Right lobe of liver (tissue), 6 donors: ENCODE measurements at regions not wholly inside any gene's neighbourhood (a gene's known extent, or its start where the extent isn't known, plus 50 kb on each side); places are given as distances from the start of the nearest gene placed in this dataset.

ENCODE experiments used
- ATAC-seq, 4 donors: fragments of 200-7000 bp; cut with Tn5 transposase; one replicate each; pipeline ENCODE4 v1.9.1; 2020; ENCODE audit warnings: mild to moderate bottlenecking in 4 of 4, moderate library complexity in 4 of 4
- DNase-seq, 3 donors: peaks; one replicate each; pipeline ENCODE4 v3.0.0-alpha.2; 2020
- H3K27ac ChIP-seq, 3 donors: fragments of 200-600 bp; one replicate each; pipeline ENCODE4 v1.8.0; 2022
- H3K27me3 ChIP-seq, 2 donors: fragments of 200-600 bp; one replicate each; pipeline ENCODE4 v1.8.0; 2022
- H3K36me3 ChIP-seq, 4 donors: fragments of 200-600 bp; sonication (generic) in 1 of 4; one replicate each; pipeline versions ENCODE4 v1.5.1 to v1.8.0; 2017 to 2022; ENCODE audit warnings: control low read depth in 1 of 4
- H3K4me1 ChIP-seq, 4 donors: fragments of 200-600 bp; sonication (generic) in 1 of 4; one replicate each; pipeline versions ENCODE4 v1.5.1 to v1.8.0; 2017 to 2022; ENCODE audit warnings: control low read depth in 1 of 4
- H3K4me3 ChIP-seq, 3 donors: fragments of 200-600 bp; one replicate each; pipeline ENCODE4 v1.8.0; 2022
- H3K9me3 ChIP-seq, 4 donors: fragments of 200-600 bp; sonication (generic) in 1 of 4; one replicate each; pipeline versions ENCODE4 v1.5.1 to v1.8.0; 2017 to 2022; ENCODE audit warnings: control low read depth in 1 of 4
- CTCF ChIP-seq, 4 donors: fragments of 200-600 bp in 3 of 4; fragments of 450-650 bp in 1 of 4; IDR thresholded peaks; one replicate each; pipeline versions ENCODE4 v1.5.1 to v1.8.0; 2016 to 2022; ENCODE audit warnings: antibody characterized with exemption in 4 of 4, mild to moderate bottlenecking in 2 of 4
- POLR2A ChIP-seq: fragments of 450-650 bp; IDR thresholded peaks from one replicate; pipeline ENCODE4 v1.6.1; 2017; ENCODE audit warnings: antibody characterized with exemption, mild to moderate bottlenecking
- WGBS: methylation state at CpG from one replicate; pipeline ENCODE4 v1.1.6; 2018; ENCODE audit warnings: low coverage, low lambda C conversion rate; ENCODE audit not compliant: insufficient coverage; ENCODE audit errors: missing lambda C conversion rate; 5-methylcytosine and 5-hydroxymethylcytosine counted together
- intact Hi-C, 2 donors: fragments of 100-400 bp; cut with DNase I; formaldehyde crosslinking; loops; one replicate each; pipeline versions ENCODE4 v1.11.2 to v1.14.1; 2022
- donor health status: DM: no; HTN: yes; CAD: no.
- donor health status: DM: no; HTN: no; CAD: no.
- donor health status: DM: no; HTN: no; CAD: no.
- donor health status: DM: no; HTN: yes; CAD: no.
- donor health status: DM: no; HTN: yes; CAD: no.

GRCh38 chr2:60230596-60230995 lies 322.9 kb downstream of the BCL11A start:
- ATAC-seq (no peak), DNase-seq (no peak)
- H3K4me3 ChIP-seq = no peak overlapping the region
- H3K4me1 ChIP-seq = no peaks in the 10 kb centered on the region
- 48% methylated on average over 2 of the region's 2 CpGs for whole genome bisulfite sequencing
- no peaks in the 10 kb centered on the region for H3K9me3 ChIP-seq
- no peaks in the 10 kb centered on the region for H3K36me3 ChIP-seq
- TF ChIP-seq POLR2A (no peak), CTCF (IDR thresholded peaks at IDR 0.05) (no peak)
- H3K27ac ChIP-seq = no peak overlapping the region
- no peaks in the 10 kb centered on the region for H3K27me3 ChIP-seq
- intact Hi-C loops = no loop called here

DNA sequence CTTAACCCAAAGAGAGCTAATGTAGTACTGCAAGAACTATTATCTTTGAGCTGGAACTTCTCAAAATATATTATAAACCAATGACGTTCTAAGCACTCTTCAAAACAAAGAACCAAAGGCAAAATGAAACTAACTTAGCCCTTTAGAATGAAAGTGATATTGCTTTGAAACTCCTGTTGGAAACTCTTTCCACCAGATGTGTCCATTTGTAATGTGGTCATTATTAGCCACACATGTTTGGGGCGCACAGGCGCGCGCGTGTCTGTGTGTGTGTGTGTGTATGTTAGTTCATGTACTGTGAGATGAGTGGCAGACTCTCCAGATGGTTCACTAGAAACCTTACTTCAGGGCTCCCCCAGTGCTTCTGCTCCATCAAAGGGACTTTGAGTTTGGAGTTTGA lies 323.4 kb downstream of the BCL11A start:
- Histone ChIP-seq H3K4me3 (no peak overlapping the region), H3K36me3 (no peaks in the 10 kb centered on the region), H3K27ac (no peak overlapping the region), H3K4me1 (no peaks in the 10 kb centered on the region), H3K9me3 (no peaks in the 10 kb centered on the region), H3K27me3 (no peaks in the 10 kb centered on the region)
- TF ChIP-seq CTCF (IDR thresholded peaks at IDR 0.05) (no peak), POLR2A (no peak)
- 90% methylated on average over 4 of the region's 6 CpGs for WGBS
- DNase-seq (no peak), ATAC-seq (no peak)
- intact Hi-C loops = no loop called here

DNA sequence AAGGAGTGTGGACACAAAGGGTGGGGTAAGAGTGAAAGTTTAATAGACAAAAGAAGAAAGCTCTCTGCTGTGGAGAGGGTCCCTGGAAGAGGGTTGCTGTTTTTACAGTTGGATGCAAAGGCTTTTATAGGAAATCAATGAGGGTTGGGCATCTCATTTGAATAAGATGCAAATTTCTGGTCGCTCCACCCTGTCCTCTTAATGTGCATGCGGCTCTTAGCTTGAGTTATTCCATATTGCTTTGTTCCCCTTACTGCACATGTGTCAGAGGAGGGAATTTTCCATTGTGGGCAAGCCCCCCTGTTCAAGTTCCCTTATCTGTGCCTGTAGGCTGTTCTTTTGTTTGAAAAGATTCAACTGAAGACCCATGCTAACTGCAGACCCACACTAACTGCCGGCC lies 326.5 kb downstream of the BCL11A start:
- H3K4me1 ChIP-seq = no peaks in the 10 kb centered on the region
- ATAC-seq = no peak
- H3K4me3 ChIP-seq = no peak overlapping the region
- H3K27ac ChIP-seq = no peak overlapping the region
- no peak for TF ChIP-seq CTCF (IDR thresholded peaks at IDR 0.05)
- 82% methylated on average over 2 of the region's 3 CpGs for WGBS
- H3K36me3 ChIP-seq = no peaks in the 10 kb centered on the region
- DNase-seq = no peak
- intact Hi-C loops = no loop called here
- H3K27me3 ChIP-seq = no peaks in the 10 kb centered on the region
- no peaks in the 10 kb centered on the region for H3K9me3 ChIP-seq

DNA sequence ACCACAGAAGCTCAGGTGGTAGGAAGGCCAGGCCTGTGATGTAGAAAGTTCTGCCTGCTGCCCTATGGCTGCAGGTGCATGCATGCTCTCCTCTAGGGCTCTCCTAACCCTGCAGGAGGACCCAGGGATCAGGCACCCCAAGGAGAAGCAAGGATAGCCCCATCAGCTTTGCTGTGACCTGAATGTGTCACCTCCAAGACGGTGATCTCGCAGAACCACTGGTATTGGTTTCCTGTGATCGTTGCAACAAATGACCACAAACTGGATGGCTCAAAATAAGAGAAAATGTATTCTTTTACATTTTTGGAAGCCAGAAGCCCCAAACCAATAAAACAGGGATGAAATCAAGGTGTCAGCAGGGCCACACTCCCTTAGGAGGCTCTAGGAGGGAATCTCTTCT lies 327.3 kb downstream of the BCL11A start:
- Histone ChIP-seq H3K9me3 (no peaks in the 10 kb centered on the region), H3K36me3 (no peaks in the 10 kb centered on the region), H3K4me3 (no peak overlapping the region), H3K27ac (no peak overlapping the region), H3K27me3 (no peaks in the 10 kb centered on the region), H3K4me1 (no peaks in the 10 kb centered on the region)
- no peak for TF ChIP-seq POLR2A
- no peak for TF ChIP-seq CTCF (IDR thresholded peaks at IDR 0.05)
- no peak for DNase-seq
- no peak for ATAC-seq
- 60% methylated on average over 3 of the region's 3 CpGs for WGBS
- intact Hi-C loops = no loop called here

GRCh38 chr2:60223859-60224258 lies 329.6 kb downstream of the BCL11A start:
- TF ChIP-seq POLR2A (no peak), CTCF (IDR thresholded peaks at IDR 0.05) (no peak)
- no peaks in the 10 kb centered on the region for H3K9me3 ChIP-seq
- H3K4me1 ChIP-seq = no peaks in the 10 kb centered on the region
- H3K36me3 ChIP-seq = no peaks in the 10 kb centered on the region
- no peak for ATAC-seq
- 94% methylated on average over 2 of the region's 2 CpGs for WGBS
- no peaks in the 10 kb centered on the region for H3K27me3 ChIP-seq
- no peak overlapping the region for H3K4me3 ChIP-seq
- intact Hi-C loops = no loop called here
- H3K27ac ChIP-seq = no peak overlapping the region
- no peak for DNase-seq
